Neutrophil (primary cell): ENCODE measurements at regions not wholly inside any gene's neighbourhood (a gene's known extent, or its start where the extent isn't known, plus 50 kb on each side); places are given as distances from the start of the nearest gene placed in this dataset.

Experiments
- H3K27ac ChIP-seq: fragments of 200-600 bp; sonication (generic); 2 replicates; pipeline ENCODE4 v1.5.1; 2016; ENCODE audit warnings: mild to moderate bottlenecking, moderate library complexity
- H3K27me3 ChIP-seq: fragments of 200-600 bp; sonication (generic); 2 replicates; pipeline ENCODE4 v1.6.0; 2016; ENCODE audit warnings: mild to moderate bottlenecking
- H3K36me3 ChIP-seq: fragments of 200-600 bp; sonication (generic); 2 replicates; pipeline ENCODE4 v1.5.1; 2017
- H3K4me1 ChIP-seq, 2 experiments: fragments of 200-600 bp in 1 of 2; sonication (generic) in 1 of 2; 1 replicate in 1 of 2; 2 replicates in 1 of 2; pipeline versions ENCODE4 v1.5.1 to v1.6.1; 2013 to 2016; ENCODE audit warnings: low read depth in 1 of 2, low read length in 1 of 2, mild to moderate bottlenecking in 1 of 2, moderate library complexity in 1 of 2; ENCODE audit not compliant: control insufficient read depth in 1 of 2, insufficient read depth in 1 of 2
- H3K4me3 ChIP-seq, 2 experiments: fragments of 200-600 bp in 1 of 2; sonication (generic) in 1 of 2; 1 replicate in 1 of 2; 2 replicates in 1 of 2; pipeline ENCODE4 v1.5.1; 2013 to 2016; ENCODE audit warnings: low read depth in 1 of 2, low read length in 1 of 2, mild to moderate bottlenecking in 1 of 2, moderate library complexity in 1 of 2
- H3K9me3 ChIP-seq: fragments of 200-600 bp; sonication (generic); 2 replicates; pipeline ENCODE4 v1.5.1; 2016
- CTCF ChIP-seq: fragments of 200-600 bp; sonication (generic); IDR thresholded peaks from 2 replicates; pipeline ENCODE4 v1.5.1; 2016; ENCODE audit warnings: antibody characterized with exemption

DNA sequence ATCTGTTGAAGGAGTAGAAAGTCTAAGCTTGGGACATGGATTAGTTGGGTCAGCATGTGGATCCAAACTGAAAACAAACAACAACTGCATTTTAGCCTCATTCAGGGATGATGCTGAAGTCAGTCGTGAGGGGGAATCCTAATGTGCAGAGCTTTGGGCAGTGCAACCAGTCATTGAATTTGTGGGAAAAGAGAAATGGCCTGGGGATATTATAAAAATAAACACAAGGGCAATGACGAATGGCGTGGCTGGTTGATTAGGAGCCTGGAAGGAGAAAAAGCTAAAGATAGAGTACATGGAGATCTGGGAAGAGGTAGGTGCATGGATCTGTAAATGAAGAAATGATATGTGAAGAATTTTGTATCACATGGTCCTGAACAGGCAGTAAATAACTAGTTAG lies 477.6 kb downstream of the TLE1 start:
- no peak for TF ChIP-seq CTCF
- Histone ChIP-seq H3K27ac (no peak overlapping the region), H3K9me3 (no peaks in the 10 kb centered on the region), H3K27me3 (no peaks in the 10 kb centered on the region), H3K4me3 (no peak overlapping the region), H3K36me3 (no peaks in the 10 kb centered on the region), H3K4me1 (peaks cover 0 to 10% of the 10 kb centered on the region in 2 experiments)

DNA sequence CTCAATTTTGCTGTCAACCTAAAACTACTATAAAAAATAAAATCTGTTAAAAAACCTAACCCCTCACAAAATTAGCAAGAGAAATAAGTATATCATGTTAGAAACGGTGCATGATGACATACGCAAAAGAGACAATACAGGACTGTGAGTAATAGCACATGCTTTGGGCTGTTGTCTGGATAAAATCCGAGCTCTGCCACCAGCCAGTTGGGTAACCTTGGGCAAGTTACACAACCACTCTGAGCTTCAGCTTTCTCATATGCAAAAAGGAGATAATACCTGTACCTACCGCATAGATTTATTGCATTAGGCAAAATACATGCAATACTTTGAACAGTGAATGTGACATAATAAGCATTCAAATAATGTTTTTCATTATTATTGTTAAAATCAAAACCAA lies 481.7 kb downstream of the TLE1 start:
- no peak overlapping the region for H3K27ac ChIP-seq
- no peaks in the 10 kb centered on the region for H3K27me3 ChIP-seq
- no peak for TF ChIP-seq CTCF
- H3K36me3 ChIP-seq: no peaks in the 10 kb centered on the region
- no peaks in the 10 kb centered on the region for H3K9me3 ChIP-seq
- peaks cover 0 to 4% of the 10 kb centered on the region in 2 experiments for H3K4me1 ChIP-seq
- H3K4me3 ChIP-seq: no peak overlapping the region

DNA sequence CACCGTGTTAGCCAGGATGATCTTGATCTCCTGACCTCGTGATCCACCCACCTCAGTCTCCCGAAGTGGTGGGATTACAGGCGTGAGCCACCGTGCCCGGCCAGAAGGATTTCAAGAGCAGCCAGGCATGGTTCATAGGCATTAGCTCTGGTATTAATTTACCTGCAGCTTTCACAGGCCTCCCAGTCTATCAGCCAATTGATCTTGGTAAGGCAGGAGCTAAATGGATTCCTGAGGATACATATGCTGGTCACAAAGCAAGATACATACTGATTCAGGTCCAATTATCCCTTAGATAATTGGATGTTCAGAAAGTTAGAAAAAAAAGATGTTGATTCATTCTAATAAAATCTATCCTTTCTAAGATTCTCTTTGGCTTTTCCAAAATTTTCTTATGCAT lies 487.1 kb downstream of the TLE1 start:
- Histone ChIP-seq H3K27me3 (no peaks in the 10 kb centered on the region), H3K36me3 (no peaks in the 10 kb centered on the region), H3K9me3 (no peaks in the 10 kb centered on the region), H3K4me3 (no peak overlapping the region), H3K27ac (no peak overlapping the region), H3K4me1 (no peaks in the 10 kb centered on the region)
- no peak for TF ChIP-seq CTCF

- no peaks in the 10 kb centered on the region for H3K9me3 ChIP-seq
- H3K27me3 ChIP-seq: no peaks in the 10 kb centered on the region
- no peak overlapping the region for H3K4me3 ChIP-seq
- no peak for TF ChIP-seq CTCF
- no peak overlapping the region for H3K27ac ChIP-seq
- no peaks in the 10 kb centered on the region for H3K4me1 ChIP-seq
- H3K36me3 ChIP-seq: no peaks in the 10 kb centered on the region
Observed at GRCh38 chr9:81195206-81195605, 494.1 kb downstream of the TLE1 start.

DNA sequence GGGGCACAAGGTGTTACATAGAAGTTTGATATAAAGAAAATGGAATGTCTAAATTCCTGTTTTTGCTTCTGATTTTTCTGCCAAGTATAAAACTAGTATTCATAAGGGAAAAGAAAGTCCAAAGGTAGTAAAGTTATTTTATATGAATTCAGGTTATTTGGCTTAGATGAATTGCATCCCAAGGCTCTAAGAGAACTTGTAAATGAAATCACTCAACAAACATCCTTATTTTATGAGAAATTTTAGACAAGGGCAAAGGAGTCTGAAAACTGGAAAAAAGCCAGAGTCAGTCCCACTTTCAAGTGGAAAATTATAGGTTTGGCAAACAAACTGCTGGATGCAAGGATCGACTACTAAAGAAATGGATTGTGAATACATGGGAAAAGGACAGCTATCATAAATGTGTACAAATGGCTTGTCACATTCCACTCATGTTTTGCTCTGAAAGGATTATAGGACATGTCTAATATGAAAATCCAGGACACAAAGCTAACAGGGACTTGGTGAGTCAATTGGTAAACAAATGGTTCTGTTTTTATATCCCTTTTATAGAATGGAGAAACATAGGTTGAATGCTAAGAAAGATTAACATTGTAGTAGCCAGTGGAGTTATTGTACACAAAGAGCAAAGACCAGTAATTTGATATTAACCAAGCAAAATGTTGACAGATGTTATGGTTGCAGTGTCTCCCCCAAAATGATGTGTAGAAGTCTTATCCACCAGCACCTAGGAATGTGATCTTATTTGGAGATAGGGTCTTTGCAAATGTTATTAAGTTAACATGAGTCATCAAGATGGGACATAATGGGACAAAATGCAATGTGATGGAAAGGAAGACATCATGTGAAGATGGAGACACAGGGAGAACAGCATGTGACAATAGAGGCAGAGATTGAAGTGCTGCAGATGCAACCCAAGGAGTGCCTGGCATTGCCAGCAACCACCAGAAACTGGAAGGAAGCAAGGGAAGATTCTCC lies 495.7 kb downstream of the TLE1 start:
- no peak overlapping the region for H3K4me3 ChIP-seq
- H3K9me3 ChIP-seq: no peaks in the 10 kb centered on the region
- no peaks in the 10 kb centered on the region for H3K27me3 ChIP-seq
- no peak for TF ChIP-seq CTCF
- no peak overlapping the region for H3K27ac ChIP-seq
- no peaks in the 10 kb centered on the region for H3K4me1 ChIP-seq
- no peaks in the 10 kb centered on the region for H3K36me3 ChIP-seq
